ENCODE measurements at regions not wholly inside any gene's neighbourhood (a gene's known extent, or its start where the extent isn't known, plus 50 kb on each side); places are given as distances from the start of the nearest gene placed in this dataset.

DNA sequence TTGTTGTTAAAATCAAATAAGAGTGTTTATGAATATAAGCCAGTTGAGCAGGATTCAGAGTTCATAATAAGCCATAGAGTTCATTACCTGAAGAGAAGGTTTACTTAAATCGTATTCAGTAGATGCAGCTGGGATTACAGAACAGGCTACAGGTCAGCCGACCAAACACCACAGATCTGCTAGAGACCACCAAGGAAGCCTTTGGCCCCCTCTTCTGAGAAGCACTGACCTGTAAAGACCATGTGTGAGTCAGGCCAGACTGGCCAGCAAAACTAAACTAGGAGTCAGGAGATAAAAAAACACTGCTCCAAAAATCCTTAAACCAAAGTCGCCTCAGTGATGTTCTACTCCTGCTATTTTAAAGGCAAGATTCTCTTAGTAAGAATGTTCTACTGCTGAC lies 1125.5 kb downstream of the FAT4 start:
- Mint-ChIP-seq H3K36me3 (ENCODE audit: low read depth, unreplicated experiment) (no peaks in the 10 kb centered on the region), H3K27ac (ENCODE audit: unreplicated experiment) (no peak overlapping the region), H3K9me3 (ENCODE audit: unreplicated experiment) (no peaks in the 10 kb centered on the region), H3K4me3 (ENCODE audit: unreplicated experiment) (no peak overlapping the region), H3K4me1 (ENCODE audit: unreplicated experiment) (peaks cover 3% of the 10 kb centered on the region), H3K27me3 (ENCODE audit: unreplicated experiment) (no peaks in the 10 kb centered on the region)
- no peak for DNase-seq (ENCODE audit: low spot score)
- TF ChIP-seq, protein P1, sequence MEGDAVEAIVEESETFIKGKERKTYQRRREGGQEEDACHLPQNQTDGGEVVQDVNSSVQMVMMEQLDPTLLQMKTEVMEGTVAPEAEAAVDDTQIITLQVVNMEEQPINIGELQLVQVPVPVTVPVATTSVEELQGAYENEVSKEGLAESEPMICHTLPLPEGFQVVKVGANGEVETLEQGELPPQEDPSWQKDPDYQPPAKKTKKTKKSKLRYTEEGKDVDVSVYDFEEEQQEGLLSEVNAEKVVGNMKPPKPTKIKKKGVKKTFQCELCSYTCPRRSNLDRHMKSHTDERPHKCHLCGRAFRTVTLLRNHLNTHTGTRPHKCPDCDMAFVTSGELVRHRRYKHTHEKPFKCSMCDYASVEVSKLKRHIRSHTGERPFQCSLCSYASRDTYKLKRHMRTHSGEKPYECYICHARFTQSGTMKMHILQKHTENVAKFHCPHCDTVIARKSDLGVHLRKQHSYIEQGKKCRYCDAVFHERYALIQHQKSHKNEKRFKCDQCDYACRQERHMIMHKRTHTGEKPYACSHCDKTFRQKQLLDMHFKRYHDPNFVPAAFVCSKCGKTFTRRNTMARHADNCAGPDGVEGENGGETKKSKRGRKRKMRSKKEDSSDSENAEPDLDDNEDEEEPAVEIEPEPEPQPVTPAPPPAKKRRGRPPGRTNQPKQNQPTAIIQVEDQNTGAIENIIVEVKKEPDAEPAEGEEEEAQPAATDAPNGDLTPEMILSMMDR (IDR thresholded peaks at IDR 0.05; ENCODE audit: unreplicated experiment), result no peak

DNA sequence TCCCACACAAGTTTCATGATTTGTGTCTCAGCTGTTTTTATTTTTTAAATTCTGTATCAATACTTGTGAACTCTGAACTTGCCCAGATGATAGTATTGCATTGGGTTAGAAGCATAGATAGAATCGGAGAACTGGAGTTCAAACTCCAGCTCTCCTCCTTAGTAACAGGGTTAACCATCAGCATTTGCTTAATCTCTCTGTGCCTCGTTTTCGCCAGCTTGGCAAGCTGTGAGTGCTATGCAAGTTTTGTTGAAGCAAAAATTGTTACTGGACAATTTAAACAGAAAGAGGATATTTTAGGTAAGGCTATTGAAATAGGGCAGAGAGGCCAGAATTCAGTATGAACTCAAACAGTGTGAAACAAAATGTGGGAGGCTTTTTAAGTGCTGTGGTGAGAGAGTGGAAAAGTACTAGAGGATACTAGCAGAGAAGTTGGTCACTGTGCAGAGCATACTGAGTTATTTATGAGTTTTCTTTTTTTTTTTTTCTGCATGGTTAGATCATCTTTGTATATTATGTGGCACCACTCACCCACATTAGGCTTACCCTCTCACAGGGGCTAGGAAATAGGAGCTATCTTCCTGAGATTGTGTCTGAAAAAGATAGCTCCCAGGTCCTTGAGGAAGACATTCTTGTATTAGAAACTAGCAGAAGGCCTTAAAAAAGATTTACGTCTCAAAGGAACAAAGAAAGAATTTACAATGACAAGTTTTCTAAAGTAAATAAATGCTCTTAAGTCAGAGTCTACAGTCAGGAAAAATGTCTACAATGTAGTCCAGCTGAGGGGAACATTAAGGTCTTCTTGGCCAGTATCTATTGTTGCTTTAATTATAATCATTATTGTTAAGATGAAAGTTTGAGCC lies 1126.6 kb downstream of the FAT4 start:
- H3K36me3 Mint-ChIP-seq (ENCODE audit: low read depth, unreplicated experiment), result no peaks in the 10 kb centered on the region
- H3K27ac Mint-ChIP-seq (ENCODE audit: unreplicated experiment), result no peak overlapping the region
- no peaks in the 10 kb centered on the region for H3K27me3 Mint-ChIP-seq (ENCODE audit: unreplicated experiment)
- TF ChIP-seq, protein P1 (IDR thresholded peaks at IDR 0.05; ENCODE audit: unreplicated experiment), result no peak
- peaks cover 3% of the 10 kb centered on the region for H3K4me1 Mint-ChIP-seq (ENCODE audit: unreplicated experiment)
- DNase-seq (ENCODE audit: low spot score), result no peak
- H3K4me3 Mint-ChIP-seq (ENCODE audit: unreplicated experiment), result no peak overlapping the region
- H3K9me3 Mint-ChIP-seq (ENCODE audit: unreplicated experiment), result no peaks in the 10 kb centered on the region

DNA sequence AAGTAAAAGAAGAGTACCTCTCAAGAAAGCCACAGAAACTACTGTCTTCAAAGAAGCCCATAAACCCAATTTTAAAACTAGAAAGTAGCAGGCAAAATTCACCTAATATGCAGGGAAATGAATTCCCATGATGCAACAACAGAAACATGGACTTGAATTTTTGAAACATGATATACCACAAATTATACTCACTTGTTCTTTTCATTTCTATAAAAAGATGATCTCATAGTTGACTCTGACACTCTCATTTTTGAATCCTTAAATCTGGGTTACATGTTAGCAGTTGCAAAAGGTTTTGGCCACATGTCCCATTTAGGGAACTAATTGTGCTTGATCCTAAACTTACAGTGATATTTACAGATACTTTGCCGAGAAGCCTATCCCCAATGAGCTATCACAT lies 1130.8 kb downstream of the FAT4 start:
- H3K27ac Mint-ChIP-seq (ENCODE audit: unreplicated experiment), result no peak overlapping the region
- no peaks in the 10 kb centered on the region for H3K27me3 Mint-ChIP-seq (ENCODE audit: unreplicated experiment)
- H3K36me3 Mint-ChIP-seq (ENCODE audit: low read depth, unreplicated experiment), result no peaks in the 10 kb centered on the region

DNA sequence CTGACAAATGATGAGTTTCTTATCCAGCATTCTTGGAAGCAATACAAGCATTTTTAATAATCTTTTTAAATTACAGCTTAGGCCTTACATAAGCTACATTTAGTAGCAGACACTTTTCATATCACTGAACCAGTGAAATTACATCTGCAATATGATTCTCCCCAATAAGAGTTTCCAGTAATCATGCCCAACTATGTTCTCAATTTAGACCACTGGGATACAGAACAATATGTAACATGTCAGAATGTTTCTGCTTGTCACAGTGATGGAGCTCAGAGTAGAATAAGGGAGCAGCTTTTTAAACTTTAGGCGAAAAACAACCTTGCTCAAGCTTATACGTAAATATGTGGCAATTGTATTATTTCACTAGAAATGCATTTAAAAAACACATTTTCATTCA lies 1132.2 kb downstream of the FAT4 start:
- no peak for DNase-seq (ENCODE audit: low spot score)
- no peaks in the 10 kb centered on the region for H3K36me3 Mint-ChIP-seq (ENCODE audit: low read depth, unreplicated experiment)
- H3K27me3 Mint-ChIP-seq (ENCODE audit: unreplicated experiment), result no peaks in the 10 kb centered on the region
- peaks cover 2% of the 10 kb centered on the region for H3K4me1 Mint-ChIP-seq (ENCODE audit: unreplicated experiment)
- no peak overlapping the region for H3K4me3 Mint-ChIP-seq (ENCODE audit: unreplicated experiment)
- no peaks in the 10 kb centered on the region for H3K9me3 Mint-ChIP-seq (ENCODE audit: unreplicated experiment)
- TF ChIP-seq, protein P1 (IDR thresholded peaks at IDR 0.05; ENCODE audit: unreplicated experiment), result no peak
- H3K27ac Mint-ChIP-seq (ENCODE audit: unreplicated experiment), result no peak overlapping the region

More for the DNA sequence above, 1130.8 kb downstream of the FAT4 start:
- Mint-ChIP-seq H3K4me1 (ENCODE audit: unreplicated experiment) (peaks cover 3% of the 10 kb centered on the region), H3K9me3 (ENCODE audit: unreplicated experiment) (no peaks in the 10 kb centered on the region), H3K4me3 (ENCODE audit: unreplicated experiment) (no peak overlapping the region)
- TF ChIP-seq, protein P1 (IDR thresholded peaks at IDR 0.05; ENCODE audit: unreplicated experiment), result no peak
- no peak for DNase-seq (ENCODE audit: low spot score)

DNA sequence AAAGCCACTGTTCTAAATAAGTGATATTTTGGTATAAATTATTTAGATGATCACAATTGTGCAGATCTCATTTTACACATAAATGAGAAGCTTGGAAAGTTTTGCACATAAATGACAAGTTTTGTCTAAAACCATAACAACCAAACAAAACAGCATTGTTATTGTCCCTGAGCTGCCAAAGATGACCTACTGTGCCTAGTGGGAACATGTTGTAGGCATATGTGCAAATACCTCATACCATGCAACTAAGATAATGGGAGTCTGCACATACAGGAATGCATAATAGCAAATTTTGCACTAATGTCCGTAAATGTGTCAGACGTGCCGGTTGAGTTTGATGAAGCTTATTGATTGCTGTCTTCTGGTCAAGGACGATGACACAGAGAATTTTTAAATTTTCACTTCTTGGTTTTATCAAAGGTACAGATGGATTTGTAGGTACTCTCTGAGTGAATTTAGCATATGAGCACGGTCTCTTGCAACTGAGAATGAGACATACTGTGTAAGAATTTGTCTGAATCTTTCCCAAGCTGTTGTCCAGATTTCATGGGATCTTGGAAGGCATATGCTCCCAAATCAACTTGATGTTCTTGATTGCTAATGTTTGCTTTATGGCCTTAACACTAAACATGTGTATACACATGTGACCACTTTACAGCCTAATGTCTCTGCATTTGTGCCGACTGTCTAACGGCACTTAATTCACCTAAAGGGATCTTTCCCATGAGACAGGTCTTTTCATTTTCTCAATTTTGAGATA lies 1133.5 kb downstream of the FAT4 start:
- Mint-ChIP-seq H3K36me3 (ENCODE audit: low read depth, unreplicated experiment) (no peaks in the 10 kb centered on the region), H3K27ac (ENCODE audit: unreplicated experiment) (no peak overlapping the region), H3K4me1 (ENCODE audit: unreplicated experiment) (no peaks in the 10 kb centered on the region), H3K27me3 (ENCODE audit: unreplicated experiment) (no peaks in the 10 kb centered on the region), H3K9me3 (ENCODE audit: unreplicated experiment) (no peaks in the 10 kb centered on the region), H3K4me3 (ENCODE audit: unreplicated experiment) (no peak overlapping the region)
- TF ChIP-seq, protein P1 (IDR thresholded peaks at IDR 0.05; ENCODE audit: unreplicated experiment), result no peak
- DNase-seq (ENCODE audit: low spot score), result no peak
